CD4-positive, alpha-beta T cell treated with Interleukin-10 for 1 hour (primary cell): ENCODE measurements at regions not wholly inside any gene's neighbourhood (a gene's known extent, or its start where the extent isn't known, plus 50 kb on each side); places are given as distances from the start of the nearest gene placed in this dataset.
A peak's percentile ranks its signal among the peaks of the same experiment; 100 is the strongest.

Experiments used
- DNase-seq: peaks from one replicate; pipeline ENCODE4 v3.0.0-alpha.2; 2020

DNA sequence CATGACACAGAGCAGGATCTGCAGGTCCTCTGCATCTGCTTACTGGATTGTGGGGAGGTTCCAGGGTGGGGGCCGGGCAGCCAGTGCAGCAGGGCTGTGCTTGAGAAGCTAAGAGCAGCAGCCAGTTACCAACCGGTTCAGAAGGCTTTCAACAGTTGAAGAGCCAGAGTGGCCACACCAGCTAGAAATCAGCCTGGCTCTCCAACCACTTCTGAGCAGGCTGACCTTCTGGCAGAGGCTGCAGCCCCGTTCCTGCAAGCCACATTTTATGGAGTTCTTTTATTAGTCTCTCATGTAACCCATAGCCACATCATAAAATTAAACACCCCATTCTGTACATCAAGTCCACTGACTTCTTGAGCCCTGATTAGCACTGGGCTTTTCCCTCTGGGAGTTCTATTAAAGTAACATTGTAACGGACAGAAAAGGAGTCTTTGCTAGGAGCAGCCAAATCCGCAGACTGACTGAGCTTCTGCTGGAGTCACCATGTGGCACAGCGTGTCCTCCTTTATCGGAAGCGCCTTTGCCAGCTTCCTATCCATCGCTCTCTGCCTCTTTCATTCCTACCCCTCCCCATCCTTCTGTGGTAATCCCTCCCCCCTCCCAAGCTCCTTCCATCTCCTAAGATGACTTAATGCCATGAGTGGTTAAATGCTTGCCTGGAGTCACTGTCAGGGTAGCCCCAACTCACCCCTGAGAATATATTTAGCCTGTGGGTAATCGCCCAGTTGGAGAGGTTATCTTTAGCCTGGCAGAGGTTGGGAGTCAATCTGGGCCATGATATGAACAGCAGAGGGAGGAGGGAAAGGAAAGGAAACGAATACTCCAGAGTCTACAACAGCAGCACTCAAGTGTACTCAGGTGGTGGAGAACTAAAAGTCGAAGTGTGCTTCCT is 138.5 kb upstream of the HES1 start:
- no peak for DNase-seq

DNA sequence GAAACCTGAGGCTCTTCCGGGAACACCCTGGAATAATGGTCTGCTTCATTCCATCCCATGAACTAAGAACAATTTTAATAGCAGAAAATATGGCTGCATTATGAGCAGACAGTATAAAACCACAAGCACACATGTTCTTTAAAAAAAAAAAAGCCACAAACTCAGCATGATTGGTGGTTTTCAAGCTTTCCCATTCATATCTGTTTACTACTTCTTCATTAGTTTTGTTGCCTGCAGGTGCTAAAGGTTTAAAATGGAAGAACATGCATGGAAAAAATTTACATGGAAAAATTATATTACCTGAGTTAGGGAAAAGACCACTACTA is 137.9 kb upstream of the HES1 start:
- no peak for DNase-seq

DNA sequence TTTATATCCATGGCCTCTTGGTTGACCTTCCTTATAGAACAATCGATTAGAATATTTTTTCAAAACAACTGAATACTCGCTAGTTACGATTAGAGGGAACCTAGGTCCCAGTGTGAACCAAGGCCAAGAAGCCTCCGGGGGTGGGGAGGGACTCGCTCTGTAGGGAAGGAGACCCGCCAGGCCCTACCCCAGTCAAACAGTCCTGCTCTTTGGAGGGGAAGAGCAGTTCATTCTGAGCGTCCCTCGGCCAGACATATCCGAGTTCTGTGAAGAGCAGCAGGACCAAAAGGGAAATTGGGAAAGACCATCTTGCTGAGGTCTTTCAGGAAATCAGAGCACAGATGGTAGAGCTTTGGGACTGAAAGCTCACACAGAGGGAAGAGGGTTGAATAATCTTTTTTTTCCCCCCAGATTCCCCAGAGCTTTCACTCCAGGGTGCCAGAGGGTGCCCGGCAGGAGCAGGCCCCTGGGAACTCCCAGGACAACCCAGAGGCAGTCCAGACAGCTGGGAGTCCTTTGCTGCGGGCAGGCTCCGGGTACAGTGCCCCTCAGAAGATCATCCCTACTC is 137.2 kb upstream of the HES1 start:
- no peak for DNase-seq

DNA sequence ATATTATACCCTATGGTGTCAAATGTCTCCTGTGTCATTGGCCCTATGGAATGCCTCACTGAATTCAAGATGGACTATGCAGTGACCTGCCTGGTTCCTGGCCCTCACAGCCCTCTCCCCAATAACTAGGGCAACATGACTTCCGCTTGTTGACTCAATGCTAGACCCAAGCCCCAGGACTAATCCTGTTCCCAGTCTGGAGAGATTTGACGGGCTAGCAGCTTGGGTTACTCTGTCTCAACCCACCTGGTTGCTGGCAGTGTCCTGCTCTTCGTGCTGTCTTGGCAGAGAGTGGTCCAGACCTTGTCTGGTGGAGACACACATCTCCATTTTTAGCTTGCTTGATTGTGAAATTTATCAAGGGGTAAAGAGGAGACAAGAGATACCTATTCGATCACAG is 135.8 kb upstream of the HES1 start:
- DNase-seq: no peak

DNA sequence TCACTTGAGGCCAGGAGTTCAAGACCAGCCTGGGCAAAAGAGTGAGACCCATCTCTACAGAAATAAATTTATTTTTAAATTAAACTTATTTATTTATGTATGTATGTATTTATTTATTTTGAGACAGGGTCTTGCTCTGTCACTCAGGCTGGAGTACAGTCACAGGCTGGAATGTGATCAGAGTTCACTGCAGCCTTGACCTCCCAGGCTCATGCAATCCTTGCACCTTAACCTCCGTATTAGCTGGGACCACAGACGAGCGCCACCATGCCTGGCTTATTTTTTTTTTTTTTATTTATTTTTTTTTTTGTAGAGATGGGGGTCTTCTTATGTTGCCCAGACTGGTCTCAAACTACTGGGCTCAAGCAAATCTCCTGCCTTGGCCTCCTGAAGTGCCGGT is 135.2 kb upstream of the HES1 start:
- no peak for DNase-seq

DNA sequence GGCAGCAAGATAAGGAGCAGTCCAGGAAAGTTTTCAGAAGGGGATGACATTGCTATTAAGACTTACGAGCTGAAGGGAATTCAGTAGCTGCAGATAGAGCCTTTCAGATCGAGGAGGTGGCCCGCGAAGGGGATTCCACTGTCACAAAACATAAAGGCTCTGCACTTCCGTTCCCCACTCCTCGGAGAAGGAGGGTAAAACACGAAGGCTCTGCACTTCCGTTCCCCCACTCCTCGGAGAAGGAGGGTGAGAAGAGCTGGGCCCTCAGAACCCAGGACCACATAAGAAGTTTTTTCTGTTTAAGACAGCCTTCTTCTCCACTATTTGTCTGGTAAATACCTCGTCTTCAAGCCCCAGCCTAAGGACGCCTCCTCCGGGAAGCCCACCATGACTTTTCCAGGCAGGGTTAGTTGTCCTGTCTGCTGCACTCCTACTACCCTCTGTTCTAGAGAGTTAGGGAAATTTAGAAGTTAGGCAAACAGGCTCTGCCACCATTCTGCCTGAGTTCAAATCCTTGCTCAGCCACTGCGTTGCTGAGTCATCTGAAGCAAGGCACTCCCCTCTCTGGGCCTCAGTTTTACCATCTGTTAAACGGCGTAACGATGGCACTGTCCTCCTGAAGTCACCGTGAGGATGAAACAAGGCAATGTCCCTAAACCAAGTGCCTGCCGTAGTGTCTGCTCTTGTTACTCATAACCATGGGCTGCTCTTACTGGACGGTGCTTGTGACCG is 134.1 kb upstream of the HES1 start:
- DNase-seq: no peak

DNA sequence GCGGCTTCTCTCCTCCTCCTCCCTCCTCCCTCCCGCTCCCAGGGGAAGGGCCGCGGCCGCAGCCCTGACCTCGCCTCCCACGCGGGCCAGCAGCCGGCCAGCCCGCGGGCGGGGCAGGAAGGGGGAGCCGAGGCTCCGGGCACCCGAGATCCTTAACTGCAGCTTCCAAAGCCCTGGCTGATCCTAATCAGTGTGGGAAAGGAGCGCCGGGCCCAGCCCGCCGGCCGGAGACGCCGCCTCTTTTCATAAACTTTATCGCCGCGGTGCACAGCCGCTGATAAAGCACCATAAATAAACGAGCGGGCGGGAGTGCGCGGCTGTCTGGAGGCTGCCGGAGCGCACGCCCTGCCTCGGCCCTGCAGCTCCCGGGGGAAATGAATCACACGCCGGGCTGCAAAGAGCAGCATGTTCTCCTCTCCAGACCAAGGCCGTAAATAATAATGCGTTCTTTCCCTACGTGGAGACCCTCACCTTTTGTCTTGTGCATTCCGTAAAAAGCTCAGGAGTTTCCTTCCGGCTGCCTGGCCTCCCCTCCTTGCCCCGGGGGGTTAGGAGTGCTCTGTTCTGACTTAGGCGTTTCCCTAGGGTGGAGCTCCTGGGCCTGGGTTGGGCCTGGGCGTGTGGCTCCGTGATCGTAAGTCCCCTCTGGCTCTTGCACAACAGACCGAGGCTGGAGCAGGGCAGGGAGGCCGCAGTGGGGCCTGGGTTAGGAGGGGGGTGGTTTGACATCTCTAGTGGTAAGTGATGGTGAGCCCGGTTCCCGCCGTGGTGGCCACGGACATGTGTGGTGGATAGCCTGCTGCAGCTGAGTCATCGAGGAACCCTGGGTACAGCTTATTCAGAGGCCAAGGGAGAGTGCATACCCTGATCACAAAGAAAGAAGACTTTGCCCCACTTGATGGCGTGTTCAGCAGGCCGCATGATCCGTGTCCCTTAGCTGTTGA is 132.6 kb upstream of the HES1 start:
- DNase-seq: peak; percentile 2

DNA sequence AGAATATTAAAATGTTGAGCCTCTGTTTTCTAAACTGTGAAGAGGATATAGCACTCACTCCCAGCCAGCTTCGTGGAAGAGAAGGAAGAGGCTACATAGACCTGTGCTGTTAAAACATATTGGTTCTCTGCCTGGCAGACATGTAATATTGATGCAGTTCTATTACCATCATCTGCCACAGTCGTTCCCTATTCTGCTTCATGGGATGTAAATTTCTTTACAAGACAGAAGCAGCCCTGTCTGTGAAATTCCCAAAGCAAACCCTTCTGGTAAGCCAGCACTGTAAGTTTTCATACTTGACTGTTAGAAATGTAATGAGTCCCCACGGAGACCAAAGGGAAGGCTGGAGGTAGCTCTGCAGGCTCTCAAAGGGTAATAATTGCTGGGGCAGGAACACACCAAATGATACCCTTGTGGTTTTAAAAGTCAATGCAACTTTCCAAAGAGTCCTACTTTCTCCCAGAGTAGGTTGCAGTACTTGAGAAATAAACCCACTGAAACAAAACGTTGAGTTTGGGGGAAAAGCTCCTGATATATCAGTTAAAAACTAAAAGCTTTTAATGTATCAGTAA is 129.9 kb upstream of the HES1 start:
- DNase-seq: no peak

DNA sequence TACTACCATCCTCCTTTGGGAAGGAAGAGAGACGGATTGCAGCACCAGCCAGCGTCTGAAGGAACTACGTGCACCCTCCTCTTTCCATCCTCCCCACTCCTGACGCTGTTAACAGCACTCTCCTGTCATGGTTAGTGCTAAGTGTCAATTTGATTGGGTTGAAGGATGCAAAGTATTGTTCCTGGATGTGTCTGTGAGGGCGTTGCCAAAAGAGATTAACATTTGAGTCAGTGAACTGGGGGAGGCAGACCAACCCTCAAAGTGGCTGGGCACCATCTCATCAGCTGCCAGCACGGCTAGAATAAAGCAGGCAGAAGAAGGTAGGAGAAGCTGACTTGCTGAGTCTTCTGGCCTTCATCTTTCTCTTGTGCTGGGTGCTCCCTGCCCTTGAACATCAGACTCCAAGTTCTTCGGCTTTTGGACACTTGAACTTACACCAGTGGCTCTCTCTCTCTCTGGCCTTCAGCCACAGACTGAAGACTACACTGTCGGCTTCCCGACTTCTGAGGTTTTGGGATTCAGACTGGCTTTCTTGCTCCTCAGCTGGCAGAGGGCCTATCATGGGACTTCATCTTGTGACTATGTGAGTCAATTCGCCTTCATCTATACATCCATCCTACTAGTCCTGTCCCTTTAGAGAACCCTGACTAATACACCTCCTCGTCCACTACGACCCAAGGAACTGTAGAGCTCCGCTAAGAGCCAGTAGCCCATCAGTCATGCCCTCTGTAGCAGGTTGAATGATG is 128.2 kb upstream of the HES1 start:
- DNase-seq: no peak

DNA sequence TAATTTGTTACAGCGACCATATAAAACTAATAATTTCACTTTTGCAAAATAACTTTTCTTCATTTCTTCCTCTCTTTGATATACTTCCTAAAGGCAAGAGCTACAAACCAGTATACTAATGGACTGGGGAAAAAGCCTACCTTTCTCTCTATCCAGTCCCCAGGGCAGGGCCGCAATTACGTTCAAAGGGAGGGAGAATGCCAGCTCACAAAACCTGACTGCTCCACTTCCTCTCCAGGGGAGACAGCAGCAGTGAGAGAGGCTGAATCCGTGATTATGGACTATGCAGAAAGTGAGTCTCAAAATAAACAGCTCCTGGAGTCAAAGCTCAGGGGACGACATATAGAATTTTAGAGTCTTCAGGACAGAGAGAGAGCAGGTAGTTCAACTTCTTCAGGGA is 126.9 kb upstream of the HES1 start:
- DNase-seq: no peak

DNA sequence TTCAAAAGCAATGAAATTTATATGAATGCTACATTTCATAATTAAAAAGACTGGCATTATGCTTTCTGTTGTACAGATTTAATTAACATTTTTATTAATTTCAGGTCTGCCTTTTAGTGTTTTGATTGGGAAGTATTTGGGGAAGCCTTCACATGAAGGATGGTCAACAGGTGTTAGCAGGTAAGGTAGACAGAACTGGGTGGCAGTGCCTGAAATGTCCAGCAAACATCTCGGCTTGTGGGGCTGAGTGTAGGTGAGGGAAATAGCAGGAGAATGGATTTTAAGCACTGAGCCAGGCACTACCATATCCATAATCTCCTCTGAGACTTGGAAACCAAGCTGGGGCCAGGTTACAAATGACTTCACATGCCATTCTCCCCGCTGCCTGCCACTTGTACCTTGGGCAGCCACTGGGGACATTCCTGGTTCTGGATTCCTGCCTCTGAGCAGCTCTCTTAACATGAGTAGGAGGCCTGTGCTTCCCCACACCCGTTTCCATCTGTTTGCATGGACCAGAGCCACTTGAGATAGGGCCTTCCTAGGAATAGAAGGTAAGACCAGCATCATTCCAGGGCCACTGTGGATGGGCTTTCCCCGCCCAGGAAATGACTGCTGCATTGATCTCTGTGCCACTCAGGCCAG is 125.9 kb upstream of the HES1 start:
- no peak for DNase-seq

DNA sequence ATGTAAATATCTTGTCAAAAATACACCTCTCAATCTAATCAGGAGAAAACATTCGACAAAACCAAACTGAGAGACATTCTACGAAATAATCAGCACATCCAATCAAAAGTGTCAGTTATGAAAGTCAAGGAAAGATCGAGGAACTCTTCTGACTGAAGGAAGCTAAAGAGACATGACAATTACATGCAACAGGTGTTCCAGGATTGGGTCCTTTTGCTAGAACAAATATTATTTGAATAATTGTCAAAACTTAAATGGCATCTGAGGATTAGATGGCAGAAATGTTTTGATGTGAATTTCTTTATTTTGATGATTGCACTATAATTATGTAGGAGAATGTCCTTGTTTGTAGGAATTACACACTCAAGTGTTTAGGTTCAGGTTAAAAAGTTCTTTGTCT is 124.1 kb upstream of the HES1 start:
- no peak for DNase-seq

DNA sequence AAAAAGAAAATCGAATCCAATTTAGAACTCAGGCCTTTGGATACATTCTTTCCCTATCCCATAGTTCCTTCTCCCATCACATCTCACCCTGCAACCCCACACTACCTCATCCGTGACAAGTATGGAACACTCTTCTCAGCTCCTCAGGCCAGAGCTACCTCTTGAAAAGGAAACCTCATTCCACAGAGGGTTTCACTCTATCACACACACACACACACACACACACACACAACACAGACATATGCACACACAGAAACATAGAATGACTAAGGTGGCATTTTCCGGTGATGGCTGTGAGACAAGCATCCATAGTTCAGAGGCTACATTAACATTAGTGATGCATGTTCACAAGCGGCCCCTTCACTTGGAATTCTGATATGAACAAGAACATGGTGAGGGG is 122.0 kb upstream of the HES1 start:
- DNase-seq: no peak

DNA sequence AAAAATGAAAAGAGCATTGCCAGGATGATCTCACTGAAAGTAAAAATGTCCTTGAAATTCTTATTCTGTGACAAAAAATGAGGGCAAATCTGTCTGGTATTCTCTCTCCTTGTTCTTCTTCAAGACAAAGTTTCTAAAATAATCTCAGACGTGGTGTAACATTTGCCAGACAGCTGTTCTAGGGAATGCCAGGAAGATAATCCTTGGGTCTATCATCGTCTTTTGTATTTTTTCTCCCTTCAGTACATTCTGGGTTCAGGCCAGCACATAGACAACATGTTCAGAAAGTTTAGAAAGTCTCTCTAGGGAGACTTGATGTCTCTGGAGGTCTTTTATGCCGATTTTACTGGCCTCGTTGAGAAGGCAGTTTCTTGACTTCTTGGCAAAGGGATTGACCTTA is 121.2 kb upstream of the HES1 start:
- DNase-seq: no peak

DNA sequence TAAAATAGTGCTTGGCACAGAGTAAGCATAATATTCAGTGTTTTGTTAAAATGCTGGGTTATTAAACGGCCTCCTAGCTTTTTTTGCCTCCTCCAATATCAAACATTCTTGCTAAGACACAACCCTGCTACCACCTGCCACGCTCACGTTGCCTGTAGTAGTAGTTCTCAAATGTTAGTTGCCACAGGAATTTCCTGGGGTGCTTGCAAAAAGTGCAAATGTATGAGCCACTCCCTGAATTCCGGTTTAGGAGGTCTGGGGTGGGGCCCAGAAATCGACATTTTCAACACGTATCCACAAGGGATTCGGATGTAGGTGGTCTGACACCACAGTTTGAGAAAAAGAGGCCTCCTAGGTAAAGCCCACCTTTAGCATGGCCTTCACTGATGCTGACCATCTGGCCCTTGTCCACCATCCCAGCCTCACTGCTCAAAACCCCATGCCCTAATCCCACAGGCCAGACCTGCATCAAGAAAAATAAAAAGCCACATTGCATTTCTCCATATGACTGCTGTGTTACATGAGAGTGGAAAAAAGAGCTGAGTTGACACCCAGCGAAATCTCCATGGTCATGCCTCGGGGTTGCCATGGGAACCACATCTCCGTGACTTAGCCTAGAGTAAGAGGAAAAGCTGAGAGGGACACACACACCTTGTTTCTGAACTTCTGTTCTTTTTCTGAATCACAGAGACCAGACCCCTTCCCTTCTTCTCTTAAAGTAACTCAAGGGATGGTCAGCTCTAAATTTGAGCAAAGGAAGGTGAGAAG is 116.4 kb upstream of the HES1 start:
- no peak for DNase-seq

DNA sequence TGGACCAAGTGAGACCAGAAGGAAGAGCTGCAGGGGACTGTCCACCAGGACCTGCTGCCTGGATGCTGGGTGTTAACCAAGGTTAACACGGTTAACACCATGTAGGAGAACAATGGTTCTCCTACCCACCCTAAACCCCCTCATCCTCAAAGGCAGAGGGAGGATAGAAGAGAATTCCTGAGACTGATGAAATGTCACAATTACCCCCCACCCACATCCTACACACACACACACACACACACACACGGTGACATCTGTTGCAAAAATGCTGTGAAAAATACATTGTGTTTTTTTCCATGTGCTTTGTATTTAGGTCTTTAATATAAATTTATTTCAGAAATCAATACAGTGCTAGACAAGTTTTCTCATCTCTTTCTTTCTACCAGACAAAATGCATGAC is 113.9 kb upstream of the HES1 start:
- DNase-seq: no peak

DNA sequence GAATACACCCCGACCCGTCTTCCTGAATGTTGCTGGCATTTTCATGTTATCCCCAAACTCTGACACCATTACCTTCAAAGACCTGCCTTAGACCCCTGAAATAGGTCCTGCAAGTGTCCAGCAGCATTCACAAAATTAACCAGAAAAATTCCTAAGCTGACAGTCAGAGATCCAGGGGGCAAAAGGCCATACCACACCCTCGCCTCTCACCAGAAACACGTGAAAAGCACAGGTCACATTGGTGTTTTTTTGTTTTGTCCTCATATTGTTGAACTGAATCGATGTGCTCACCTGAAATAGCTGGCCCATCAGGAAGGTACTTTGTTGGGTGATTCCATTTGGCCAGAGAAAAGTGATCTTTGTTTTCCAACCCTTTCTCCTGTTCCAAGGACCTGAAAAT is 113.1 kb upstream of the HES1 start:
- no peak for DNase-seq

DNA sequence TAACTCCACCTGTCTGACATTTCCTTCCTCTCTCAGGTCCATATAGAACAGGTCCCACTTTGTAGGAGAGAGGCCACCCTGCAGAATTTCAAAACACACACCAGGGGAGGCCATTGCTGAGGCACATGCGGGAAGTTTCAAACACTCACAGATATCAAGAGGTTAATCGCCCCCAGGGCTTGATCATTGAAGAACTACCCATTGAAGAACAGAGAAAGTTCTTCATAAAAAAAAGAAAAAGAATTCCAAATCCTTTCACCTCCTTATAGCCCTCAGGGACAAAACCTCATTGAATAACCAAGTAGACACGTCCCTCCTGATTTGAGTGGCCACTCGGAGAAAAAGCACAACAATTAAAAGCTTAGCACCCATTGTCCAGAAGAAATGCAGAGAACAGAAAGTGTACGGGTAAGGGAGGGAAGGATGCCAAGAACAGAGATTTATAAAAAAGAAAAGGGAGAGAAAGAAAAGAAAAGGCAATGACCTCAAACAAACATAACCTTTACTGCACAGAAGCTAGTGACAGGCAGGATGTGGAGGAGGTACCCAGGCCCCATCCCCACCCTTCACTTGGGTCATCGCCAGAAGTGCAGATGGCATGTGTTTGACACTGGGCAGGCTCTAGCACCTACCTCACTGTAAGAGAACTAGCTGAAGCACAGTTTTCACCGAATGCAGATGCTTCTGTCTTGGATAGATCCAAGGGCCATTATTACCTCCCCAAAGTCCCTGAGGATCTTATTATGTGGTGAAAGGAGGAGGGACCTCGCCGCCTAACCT is 112.3 kb upstream of the HES1 start:
- DNase-seq: no peak

DNA sequence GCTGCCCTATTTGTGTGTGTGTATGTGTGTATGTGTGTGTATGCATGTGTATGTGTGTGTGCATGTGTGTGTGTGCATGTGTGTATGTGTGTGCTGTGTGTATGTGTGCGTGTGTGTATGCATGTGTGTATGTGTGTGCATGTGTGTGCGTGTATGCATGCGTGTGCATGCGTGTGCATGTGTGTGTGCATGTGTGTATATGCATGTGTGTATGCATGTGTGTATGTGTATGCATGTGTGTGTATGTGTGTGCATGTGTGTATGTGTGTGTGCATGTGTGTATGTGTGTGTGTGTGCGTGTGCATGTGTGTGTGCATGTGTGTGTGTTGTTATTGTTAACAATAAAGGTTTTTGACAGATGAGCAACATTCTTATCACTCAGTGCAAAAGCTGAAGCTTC is 110.8 kb upstream of the HES1 start:
- no peak for DNase-seq

DNA sequence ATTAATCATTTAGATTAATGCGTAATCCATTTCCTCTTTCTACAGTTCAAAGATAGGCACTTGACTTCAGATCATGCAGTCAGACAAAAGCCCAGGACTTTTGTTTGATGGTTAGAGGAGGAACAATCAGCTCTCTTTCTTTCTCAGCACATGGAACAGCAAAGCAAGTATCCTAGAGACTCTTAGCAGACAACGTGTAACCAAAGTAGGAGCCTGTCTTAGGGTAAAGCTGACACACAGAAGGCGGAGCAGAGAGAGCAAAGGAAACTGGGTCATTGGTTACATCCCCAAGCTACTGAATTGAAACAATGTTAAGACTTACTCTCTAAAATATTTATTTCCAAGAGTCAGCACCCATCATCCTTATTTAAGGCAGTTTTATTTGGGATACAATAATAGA is 110.0 kb upstream of the HES1 start:
- no peak for DNase-seq
